C4-2B (cell line): ENCODE measurements at regions not wholly inside any gene's neighbourhood (a gene's known extent, or its start where the extent isn't known, plus 50 kb on each side); places are given as distances from the start of the nearest gene placed in this dataset.

ENCODE experiments used
- CTCF ChIP-seq: fragments of 450-650 bp; conservative IDR thresholded peaks from 2 replicates; pipeline ENCODE4 v1.5.1; 2017; ENCODE audit warnings: mild to moderate bottlenecking
- ZFX ChIP-seq: fragments of 450-650 bp; IDR thresholded peaks from 2 replicates; pipeline ENCODE4 v1.6.1; 2017

GRCh38 chr3:72133329-72134011 is 348.5 kb upstream of the PROK2 start:
- no peak for TF ChIP-seq CTCF
- TF ChIP-seq ZFX = no peak
